ENCODE measurements at regions not wholly inside any gene's neighbourhood (a gene's known extent, or its start where the extent isn't known, plus 50 kb on each side); places are given as distances from the start of the nearest gene placed in this dataset.

DNA sequence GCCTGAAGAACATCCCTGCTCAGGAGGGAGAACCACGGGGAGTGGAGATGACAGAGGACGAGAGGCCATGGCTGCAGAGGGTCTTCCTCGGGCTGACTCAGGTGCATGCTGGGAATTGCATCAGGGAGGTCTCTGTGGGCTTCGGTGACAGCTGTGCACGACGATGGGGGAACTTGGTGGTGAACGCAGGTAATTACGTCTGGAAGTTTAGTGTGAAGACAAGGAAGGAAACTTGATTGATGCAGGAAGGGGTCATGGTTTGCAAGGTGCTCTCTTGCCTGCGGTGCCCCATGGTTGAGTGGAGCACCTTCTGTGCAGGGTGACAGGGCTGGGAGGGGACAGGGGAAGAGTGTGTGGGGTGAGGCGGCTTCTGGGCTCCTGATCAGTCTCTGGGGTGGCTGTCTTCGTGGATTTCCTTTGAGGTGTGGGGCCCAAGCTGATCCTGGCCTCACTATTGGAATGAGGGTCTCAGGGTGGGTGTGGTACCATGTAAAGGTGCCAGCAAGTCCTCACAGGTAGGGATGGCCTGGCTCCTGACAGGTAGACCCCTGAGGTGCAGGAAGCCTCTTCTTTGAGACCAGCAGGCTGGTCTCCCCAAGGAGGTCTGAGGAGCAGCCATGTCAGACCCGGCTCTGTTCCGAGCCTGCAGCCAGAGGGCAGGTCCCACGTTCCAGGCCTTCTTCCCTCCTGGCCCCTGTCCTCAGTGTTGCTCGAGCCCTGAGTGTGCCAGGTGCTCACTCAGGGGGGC is 1020.1 kb downstream of the TBC1D22A start:
- DNase-seq, result no peak

DNA sequence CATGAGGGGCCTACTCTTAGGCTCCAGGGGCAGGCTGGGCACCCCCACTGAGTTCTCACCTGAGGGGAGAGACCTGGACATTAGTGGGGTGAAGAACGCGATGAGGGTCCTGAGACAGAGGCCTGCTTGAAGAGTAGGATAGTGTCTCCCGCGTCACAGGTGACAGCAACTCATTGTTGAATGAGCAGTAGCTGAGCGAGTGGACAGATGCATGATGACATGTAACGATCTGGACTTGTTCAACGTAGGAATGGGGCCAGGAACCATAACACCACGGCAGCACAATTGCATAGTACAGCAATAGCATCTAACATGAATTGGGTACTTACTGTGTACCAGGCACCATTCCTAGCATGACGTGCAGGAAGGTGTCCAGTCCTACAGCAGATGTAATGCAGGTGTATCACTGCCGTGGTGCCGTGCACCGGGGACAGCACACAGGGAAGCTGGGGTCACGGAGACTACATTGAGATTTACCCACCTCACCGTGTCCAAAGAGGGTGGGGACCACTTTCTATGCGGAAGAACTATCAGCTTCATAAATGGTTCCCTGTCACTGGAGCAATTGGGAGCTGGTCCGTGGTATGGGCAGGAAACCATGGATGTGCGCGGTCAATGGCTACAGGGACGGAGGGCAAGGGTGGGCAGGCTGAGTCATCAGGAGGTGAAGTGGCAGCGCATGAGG is 1019.1 kb downstream of the TBC1D22A start:
- no peak for DNase-seq

DNA sequence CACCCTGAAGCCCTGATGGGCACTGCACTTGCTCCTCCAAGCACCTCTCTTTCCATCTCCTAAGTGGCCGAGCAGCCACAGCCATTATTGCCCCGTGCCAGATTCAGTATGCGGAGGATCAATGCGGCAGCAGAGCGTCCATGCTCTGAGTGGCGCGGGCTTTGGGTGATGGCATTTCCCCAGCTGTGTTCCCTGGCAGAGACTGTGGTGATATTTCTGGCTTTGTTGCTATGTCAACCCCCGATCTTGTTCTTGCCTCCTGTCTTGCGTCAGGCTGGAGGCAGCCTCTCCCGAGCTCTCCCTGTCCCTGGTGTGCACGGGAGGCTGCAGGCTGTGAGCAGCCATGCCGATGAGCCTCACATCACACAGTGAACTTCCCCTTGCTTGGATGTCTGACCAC is 1018.6 kb downstream of the TBC1D22A start:
- no peak for DNase-seq

DNA sequence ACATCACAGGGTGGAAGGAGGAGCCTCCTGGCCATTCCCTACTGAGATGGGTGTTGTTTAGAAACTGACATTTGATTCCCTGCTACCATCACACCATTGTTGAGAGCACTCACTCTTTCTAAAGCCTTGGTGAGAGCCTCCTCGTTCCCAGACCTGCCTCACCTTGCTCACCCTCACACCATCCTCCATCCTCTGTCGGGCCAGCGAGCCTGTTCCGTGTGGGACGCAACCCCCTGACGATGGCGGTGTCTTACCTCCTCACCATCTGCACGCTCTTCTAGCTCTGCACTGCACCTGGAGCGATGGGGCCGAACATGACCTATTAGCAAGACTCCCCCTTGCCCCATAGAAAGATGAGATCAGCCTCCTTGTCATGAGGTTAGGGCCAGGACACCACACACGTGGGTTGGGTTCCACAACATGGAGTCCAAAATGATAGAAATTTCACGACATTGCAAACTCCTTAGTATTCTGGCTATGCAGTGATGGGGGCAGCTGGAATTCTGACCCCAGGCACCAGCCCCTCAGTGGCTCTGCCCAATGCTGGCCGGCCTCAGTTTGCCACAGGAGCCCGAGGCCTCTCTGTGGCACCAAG is 1017.9 kb downstream of the TBC1D22A start:
- DNase-seq, result no peak

DNA sequence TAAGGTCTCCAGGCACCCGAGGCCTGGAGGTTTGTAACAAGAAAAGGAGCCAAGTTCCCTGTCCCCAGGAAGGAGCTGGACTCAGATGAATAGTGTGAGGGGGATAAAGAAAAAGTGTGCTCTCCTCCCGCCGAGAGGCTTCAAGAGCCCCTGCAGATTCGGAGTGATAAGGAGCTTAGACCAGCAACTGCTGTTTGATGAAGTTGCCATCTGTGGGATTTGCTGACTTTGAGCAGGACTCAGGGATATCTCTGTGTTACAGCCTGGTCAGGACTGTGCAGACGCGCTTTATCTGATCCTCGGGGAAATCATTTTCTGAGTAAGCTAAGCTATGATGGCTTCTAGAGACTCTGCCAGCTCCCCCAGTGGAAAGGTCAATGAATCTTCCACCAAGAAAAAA is 1017.0 kb downstream of the TBC1D22A start:
- no peak for DNase-seq

DNA sequence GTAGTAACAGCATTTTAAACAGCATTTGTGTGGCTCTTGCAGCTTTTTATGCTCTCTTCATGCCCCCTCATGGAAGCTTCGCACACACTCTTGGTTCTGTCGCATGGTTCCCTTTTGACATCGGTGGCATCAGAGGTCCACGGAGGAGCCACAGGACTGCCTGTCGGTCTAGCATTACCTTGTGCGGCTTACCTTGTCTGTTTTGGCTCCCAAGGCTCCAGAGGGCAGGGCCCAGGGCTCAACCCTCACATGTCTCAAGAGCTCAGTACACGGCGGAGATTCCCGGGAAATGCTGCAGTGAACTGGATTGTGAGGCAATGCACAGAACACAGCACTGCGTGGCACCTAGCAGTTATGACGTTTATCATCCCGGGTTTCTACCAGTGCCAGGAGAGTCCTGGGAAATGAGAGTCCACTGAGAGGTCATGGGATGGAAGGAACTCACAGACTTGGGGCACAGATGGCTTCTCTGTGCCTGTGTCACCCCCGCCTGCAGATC is 1015.8 kb downstream of the TBC1D22A start:
- no peak for DNase-seq

DNA sequence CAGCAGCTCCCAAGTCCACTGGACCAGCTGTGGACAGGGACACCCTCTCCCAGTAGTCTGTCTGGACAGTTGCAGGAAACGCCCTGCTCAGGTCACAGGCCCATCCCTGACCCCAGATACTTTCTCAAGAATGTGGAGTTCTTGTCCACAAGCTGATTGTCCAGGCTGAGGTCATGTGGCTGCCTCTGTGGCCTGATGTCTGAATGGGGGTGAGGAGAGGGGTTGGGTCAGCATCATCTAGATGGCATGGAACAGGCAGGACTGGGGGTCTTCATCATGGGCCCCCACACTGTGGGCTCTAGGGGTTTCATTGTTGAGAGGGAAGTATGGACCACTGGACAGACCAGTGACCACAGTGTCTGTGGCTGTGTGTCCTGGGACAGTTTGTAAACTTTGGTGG is 1015.0 kb downstream of the TBC1D22A start:
- no peak for DNase-seq

DNA sequence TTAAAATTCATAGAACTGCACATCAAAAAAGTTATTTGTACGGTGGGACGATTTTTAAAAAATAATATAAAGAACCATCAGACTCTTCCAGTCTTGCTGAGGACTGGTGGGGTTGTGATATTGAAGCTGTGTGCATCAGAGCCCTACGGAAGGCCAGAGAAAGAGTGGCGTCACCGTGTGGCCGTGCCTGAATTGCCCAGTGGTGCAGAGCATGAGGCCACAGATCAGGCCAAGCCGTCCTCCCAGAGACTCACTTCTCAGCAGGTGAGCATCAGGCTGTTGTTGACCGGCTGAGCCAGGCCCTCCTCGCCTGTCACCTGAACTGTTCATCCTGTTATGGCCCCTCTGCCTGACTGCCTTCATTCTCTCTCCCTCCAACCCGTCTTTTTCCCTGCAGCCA is 1013.9 kb downstream of the TBC1D22A start:
- DNase-seq, result no peak

DNA sequence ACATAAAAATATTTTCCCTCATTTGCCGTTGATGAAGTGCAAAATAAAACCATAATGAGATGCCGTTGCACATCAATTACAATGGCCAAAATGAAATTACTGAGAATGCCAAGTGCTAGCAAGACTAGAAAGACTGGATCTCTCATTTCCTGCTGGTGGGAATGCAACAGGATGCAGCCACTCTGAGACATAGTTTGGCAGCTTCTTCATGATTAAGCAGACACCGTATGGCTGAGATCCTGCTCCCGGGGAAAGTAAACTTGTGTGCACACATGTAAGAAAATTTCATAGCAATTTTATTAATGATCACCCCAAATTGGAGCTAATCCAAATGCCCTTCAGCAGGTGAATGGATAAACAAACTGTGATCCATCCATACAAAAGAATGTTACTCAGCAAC is 1013.2 kb downstream of the TBC1D22A start:
- DNase-seq, result no peak

DNA sequence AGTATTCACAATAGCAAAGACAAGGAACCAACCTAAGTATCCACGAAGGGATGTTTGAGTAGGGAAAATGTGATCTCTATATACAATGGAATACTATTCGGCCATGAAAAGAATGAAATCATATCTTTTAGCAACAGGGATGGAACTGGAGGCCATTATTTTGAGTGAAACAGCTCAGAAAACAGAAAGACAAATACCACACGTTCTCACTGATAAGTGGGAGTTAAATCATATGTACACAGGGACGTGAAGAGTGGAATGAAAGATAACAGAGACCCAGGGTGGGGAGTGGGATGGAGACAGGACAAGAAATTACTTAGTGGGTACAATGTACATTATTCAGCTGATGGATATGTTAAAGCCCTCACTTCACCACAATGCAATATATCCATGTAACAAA is 1012.7 kb downstream of the TBC1D22A start:
- DNase-seq, result no peak

DNA sequence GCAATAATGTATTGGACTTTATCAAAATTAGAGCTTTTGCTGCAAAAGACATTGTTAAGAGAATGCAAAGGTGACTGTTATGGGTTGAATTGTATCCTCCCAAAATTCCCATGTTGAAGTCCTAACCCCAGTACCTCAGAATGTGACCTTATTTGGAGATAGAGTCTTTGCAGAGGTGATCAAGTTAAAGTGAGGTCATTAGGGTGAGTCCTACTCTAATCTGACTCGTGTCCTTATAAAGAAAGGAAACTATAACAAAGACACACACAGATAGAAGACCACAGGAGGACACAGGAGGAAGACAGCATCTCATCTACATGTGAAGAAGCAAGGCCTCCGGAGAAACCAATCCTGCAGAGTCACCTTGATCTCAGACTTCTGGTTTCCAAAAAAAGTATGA is 1011.2 kb downstream of the TBC1D22A start:
- DNase-seq, result no peak

DNA sequence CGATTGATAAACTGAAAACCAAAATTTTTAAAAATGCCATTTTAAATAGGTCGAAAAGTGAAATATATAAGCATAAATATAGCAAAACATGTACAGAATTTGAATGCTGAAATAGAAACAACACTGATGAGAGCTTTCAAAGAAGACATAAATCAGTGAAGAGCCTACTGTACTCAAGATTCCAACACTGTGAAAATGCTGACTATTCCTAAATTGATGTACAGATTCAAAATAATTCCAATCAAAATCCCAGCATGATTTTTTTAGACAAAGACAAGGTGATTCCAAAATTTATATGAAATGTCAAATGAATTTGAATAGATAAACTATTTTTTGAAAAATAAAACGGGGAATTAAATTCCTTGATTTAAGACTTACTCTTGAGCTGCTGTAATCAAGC is 1010.4 kb downstream of the TBC1D22A start:
- DNase-seq, result no peak

DNA sequence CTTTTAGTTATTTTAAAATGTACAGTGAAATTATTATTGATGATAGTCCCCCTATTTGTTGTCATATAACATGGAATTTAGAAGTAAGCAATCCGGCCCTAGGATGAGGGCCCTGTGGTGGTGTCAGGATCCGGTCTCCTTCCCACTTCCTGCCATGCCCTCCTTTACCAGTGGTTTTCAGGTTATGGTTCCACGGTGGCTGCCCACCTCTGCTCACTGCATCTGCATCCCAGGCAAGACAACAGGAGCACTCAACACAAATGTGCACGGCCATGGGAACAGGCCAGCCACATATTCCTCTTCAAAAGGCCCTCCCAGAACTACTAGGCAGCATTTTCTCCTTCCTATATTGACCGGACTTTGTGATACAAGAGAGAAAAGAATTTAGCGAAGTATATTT is 1007.2 kb downstream of the TBC1D22A start:
- no peak for DNase-seq

DNA sequence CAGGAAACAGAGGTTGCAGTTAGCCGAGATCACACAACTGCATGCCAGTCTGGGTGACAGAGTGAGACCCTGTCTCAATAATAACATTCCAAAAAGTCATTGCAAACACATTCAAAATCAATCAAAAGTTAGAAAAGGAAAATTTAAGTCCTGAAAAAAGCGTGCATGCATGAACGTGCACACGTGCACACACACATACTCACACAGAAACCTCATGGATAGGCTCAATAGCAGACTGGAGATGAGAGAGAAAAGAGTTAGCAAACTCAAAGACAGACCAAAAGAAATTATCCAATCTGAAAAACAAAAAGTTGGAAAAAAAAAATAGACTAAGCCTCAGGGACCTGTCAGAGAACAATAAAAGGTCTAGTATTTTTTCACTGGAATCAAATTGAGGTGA is 1005.6 kb downstream of the TBC1D22A start:
- no peak for DNase-seq

DNA sequence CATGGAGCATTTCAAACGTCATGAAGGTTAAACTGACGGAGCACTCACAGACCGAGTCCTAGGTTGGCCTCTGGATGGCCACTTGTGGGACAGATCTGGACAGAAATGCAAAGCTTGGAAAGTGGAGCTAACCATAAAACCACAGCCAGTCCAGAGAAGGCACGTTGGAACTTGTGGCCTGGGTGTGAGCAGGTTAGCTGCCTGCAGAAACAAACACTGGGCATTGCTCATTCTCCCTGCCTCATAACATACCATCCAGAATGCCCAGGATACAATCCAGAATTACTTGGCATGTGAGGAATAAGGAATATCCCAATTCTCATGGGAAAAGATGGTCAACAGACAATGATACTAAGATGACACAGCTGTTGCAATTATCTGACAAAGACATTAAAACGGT is 1005.0 kb downstream of the TBC1D22A start:
- no peak for DNase-seq

DNA sequence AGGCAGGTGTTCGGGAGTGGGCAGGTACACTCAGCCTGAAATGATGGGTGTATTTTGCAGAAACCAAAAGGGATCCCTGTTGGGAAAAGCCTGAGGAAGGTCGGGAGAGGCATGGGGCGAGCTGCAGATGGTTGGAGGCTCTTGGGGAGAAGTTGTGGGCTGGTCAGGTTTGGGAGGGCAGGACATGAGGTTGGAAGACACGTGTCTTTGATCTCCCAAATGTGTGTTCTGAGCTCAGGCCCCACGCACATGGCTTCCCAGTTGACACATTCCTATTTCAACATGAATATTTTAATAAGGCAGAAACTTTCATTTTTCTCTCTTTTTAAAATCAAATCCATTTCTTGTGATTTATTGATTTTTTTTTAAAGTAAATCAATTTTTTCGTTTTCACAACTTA is 1003.3 kb downstream of the TBC1D22A start:
- DNase-seq, result no peak

DNA sequence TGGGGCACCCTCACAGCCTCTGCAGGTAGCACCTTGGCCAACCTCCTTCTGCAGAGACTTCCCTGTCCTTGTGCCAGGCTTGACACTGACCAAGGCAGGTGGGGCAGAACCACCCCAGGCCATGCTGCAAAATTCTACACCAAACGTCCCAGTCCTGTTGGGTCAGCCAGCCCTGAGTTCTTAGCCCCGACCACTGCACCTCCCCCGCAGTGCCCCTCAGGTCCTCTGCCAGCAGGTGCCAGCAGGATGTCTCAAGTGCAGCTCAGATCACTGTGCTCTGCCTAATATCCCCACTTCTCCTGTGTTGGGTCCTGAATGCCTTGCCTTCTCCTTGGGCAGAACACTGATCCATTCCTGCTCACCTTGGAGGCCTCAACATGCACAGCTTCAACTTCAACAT is 999.7 kb downstream of the TBC1D22A start:
- DNase-seq, result no peak

DNA sequence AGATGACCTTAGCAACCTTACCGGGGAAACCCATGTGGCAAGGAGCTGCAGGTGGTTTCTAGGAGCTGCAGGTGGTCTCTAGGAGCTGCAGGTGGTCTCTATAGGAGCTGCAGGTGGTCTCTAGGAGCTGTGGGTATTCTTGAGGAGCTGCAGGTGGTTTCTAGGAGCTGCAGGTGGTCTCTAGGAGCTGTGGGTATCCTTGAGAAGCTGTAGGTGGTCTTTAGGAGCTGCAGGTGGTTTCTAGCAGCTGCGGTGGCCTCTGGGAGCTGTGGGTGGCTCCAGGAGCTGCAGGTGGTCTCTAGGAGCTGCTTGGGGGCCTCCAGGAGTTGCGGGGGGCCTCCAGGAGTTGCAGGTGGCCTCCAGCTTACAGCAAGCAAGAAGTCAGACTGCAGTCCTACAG is 997.5 kb downstream of the TBC1D22A start:
- DNase-seq, result no peak

DNA sequence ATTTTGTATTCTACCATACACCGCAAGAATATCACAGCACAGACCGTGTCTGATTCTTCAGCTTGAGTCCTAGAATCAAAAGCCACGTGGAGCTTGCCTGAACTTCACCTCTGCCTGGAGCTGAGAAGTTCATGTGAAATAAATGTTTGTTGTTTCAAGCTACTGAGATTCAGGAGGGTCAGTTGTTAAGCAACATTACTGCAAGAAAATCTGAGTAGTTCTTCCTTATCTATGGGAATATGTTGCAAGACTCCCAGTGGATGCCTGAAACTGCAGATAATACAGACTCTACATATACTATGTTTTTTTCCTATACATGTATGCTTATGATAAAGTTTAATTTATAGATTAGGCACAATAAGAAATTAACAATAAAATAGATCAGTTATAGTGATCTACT is 995.3 kb downstream of the TBC1D22A start:
- no peak for DNase-seq

DNA sequence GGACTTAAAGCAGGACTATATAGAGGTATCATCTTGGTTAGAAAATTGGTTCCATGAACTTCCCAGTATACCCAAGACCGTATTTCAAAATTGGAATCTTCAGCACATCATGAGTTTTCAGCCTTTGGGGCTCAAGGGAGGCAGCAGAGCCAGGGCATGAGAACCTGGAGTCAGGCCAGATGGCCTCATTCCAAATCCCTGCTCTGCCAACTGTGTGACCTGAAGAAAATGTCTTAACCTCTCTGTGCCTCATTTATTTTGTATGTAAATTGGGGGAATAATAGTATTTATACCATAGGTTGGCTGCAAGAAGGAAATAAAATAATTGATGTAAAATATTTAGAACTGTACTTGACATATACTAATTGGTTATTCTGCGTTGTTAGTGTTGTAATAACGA is 987.6 kb downstream of the TBC1D22A start:
- DNase-seq, result no peak

DNA sequence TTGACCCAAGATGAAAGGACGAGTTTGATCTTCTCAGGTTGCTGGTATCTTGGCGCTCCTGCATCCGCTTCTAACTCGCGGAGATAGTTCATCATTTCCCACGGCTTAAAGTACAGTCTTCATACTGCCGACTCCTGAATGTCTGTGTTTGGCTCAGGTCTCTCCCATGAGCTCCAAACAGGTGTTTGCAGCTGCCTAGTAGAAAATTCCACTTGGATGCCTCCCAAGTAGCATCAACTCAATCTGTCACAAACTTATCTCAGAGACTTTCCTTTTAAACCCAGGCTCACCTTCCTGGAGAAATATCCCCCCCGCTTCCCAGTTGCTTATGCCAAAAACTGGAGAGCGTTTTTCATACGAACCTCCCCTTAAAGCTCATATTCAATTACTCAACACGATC is 986.5 kb downstream of the TBC1D22A start:
- DNase-seq, result no peak

DNA sequence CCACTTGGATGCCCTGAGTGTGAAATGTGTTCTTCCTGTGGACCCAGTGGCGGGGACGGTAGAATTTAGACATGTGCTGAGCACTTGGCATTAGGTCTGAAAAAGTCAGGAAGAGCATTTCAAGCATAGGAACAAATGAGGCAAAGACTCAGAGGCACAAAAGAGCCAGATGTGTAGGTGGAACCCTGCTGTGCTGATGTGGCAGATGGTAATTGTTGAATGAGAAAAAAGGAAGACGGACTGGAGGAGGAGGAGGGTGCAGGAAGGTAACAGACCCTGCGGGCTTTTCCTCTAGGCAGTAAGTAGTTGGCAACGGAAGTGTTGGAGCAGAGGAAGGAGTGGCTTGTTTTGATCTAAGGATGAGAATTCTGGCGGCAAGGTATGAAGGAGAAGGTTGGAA is 985.8 kb downstream of the TBC1D22A start:
- DNase-seq, result no peak

DNA sequence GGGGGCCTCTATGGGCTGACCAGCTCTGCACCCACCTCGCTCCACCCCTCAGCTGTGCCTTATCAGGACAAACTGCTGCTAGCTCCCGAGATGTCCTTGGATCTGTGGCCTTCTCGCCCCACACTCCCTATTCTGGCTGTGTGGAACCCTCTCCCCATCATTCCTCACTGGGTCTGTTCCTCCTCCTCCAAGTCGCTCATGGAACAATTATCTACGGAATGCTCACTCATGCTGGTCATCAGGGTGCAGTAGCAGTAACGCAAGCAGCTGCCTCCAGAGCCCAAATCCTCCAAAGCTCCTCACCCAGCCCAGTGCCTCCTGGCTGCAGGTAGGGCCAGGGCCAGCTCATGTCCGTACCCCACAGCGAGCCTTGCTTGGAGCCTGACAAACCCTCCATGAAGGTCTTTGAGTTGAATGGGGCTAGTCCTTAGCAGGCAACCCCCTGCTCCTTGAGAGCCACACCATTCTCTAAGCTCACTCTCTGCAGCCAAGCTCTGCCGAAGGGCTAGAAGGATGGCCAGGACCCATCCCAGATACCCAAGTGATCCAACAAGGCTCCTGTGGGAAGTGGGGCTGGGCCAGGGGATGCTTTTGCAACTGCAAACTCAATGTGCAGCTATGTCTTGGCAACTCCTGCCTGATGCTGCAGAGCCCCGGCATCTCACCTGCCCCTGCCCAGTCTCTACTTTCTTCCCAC is 977.8 kb downstream of the TBC1D22A start:
- DNase-seq, result no peak

Measured in EL (cell line).